HepG2 (cell line): ENCODE measurements at regions not wholly inside any gene's neighbourhood (a gene's known extent, or its start where the extent isn't known, plus 50 kb on each side); places are given as distances from the start of the nearest gene placed in this dataset.

Experiments
- CHD4 ChIP-seq: fragments of 200-600 bp; sonication (generic); IDR thresholded peaks from 2 replicates; pipeline ENCODE4 v1.7.0; 2017; ENCODE audit warnings: mild to moderate bottlenecking, low read length, borderline replicate concordance
- CTCF ChIP-seq: sonication (generic); formaldehyde crosslinking; IDR thresholded peaks from 2 replicates; pipeline ENCODE4 v1.5.0; 2020; ENCODE audit warnings: mild to moderate bottlenecking, missing genetic modification reagents, moderate library complexity
- GATAD2A ChIP-seq: IDR thresholded peaks from 2 replicates; pipeline ENCODE4 v1.6.1; 2016
- KDM5A ChIP-seq: fragments of 200-600 bp; sonication (generic); IDR thresholded peaks from 2 replicates; pipeline ENCODE4 v1.7.0; 2018; ENCODE audit warnings: antibody characterized with exemption, mild to moderate bottlenecking, low read length, borderline replicate concordance
- MLXIP ChIP-seq: sonication (generic); formaldehyde crosslinking; IDR thresholded peaks from 2 replicates; pipeline ENCODE4 v1.9.0; 2021; ENCODE audit warnings: missing genetic modification reagents, borderline replicate concordance
- NFE2L2 ChIP-seq: fragments of 150-350 bp; IDR thresholded peaks from 2 replicates; pipeline ENCODE4 v1.6.1; 2014; ENCODE audit warnings: low read length

- TF ChIP-seq NFE2L2 (no peak), CTCF (CRISPR knock-in tag) (no peak), KDM5A (no peak), CHD4 (no peak), GATAD2A (no peak), MLXIP (CRISPR knock-in tag) (no peak)
Measured at GRCh38 chr3:194225988-194226663, 90.2 kb downstream of the HES1 start.
